KMS-11 (cell line): ENCODE measurements at regions not wholly inside any gene's neighbourhood (a gene's known extent, or its start where the extent isn't known, plus 50 kb on each side); places are given as distances from the start of the nearest gene placed in this dataset.

ENCODE experiments used
- H2AFZ ChIP-seq: fragments of 200-600 bp; sonication (generic); 2 replicates; pipeline ENCODE4 v1.6.1; 2016; ENCODE audit warnings: antibody characterized with exemption, mixed run types, low read depth
- H3K27ac ChIP-seq: fragments of 200-600 bp; sonication (generic); 2 replicates; pipeline ENCODE4 v1.6.1; 2016; ENCODE audit warnings: mild to moderate bottlenecking, mixed run types
- H3K27me3 ChIP-seq: fragments of 200-600 bp; sonication (generic); 2 replicates; pipeline ENCODE4 v1.6.1; 2017; ENCODE audit warnings: mild to moderate bottlenecking, low read depth, mixed run types, moderate library complexity; ENCODE audit not compliant: insufficient read depth
- H3K36me3 ChIP-seq: fragments of 200-600 bp; sonication (generic); 2 replicates; pipeline ENCODE4 v1.6.1; 2017; ENCODE audit warnings: mild to moderate bottlenecking, mixed run types; ENCODE audit not compliant: insufficient read depth
- H3K4me1 ChIP-seq: fragments of 200-600 bp; sonication (generic); 2 replicates; pipeline ENCODE4 v1.6.1; 2016; ENCODE audit warnings: mild to moderate bottlenecking, low read depth, mixed run types; ENCODE audit not compliant: poor library complexity, severe bottlenecking
- H3K4me2 ChIP-seq: fragments of 200-600 bp; sonication (generic); 2 replicates; pipeline ENCODE4 v1.7.0; 2016; ENCODE audit warnings: mild to moderate bottlenecking, mixed run types
- H3K4me3 ChIP-seq: fragments of 200-600 bp; sonication (generic); IDR thresholded peaks from 2 replicates; pipeline ENCODE4 v1.6.1; 2017; ENCODE audit warnings: low read depth, low read length, mixed read lengths; ENCODE audit not compliant: insufficient read depth
- H3K79me2 ChIP-seq: fragments of 200-600 bp; sonication (generic); 2 replicates; pipeline ENCODE4 v1.6.1; 2016; ENCODE audit warnings: low read depth, mixed run types; ENCODE audit not compliant: insufficient read depth
- H3K9ac ChIP-seq: fragments of 200-600 bp; sonication (generic); 2 replicates; pipeline ENCODE4 v1.6.1; 2016; ENCODE audit warnings: mild to moderate bottlenecking, mixed run types
- H4K20me1 ChIP-seq: fragments of 200-600 bp; sonication (generic); 2 replicates; pipeline ENCODE4 v1.6.1; 2016; ENCODE audit warnings: mild to moderate bottlenecking, mixed run types; ENCODE audit not compliant: insufficient read depth
- CTCF ChIP-seq: fragments of 200-600 bp; sonication (generic); conservative IDR thresholded peaks from 2 replicates; pipeline ENCODE4 v1.6.1; 2017; ENCODE audit warnings: low read depth, mild to moderate bottlenecking, antibody characterized with exemption, low read length, moderate library complexity, mixed read lengths

GRCh38 chr12:127773520-127773919 lies 493.4 kb upstream of the TMEM132C start:
- H3K27ac ChIP-seq, result no peak overlapping the region
- no peaks in the 10 kb centered on the region for H3K36me3 ChIP-seq
- H3K27me3 ChIP-seq, result no peaks in the 10 kb centered on the region
- H4K20me1 ChIP-seq, result no peaks in the 10 kb centered on the region
- TF ChIP-seq CTCF, result no peak
- H2AFZ ChIP-seq, result no peak overlapping the region
- no peak overlapping the region for H3K4me2 ChIP-seq
- no peak overlapping the region for H3K9ac ChIP-seq
- H3K4me1 ChIP-seq, result no peaks in the 10 kb centered on the region
- H3K79me2 ChIP-seq, result no peaks in the 10 kb centered on the region
- no peak overlapping the region for H3K4me3 ChIP-seq

DNA sequence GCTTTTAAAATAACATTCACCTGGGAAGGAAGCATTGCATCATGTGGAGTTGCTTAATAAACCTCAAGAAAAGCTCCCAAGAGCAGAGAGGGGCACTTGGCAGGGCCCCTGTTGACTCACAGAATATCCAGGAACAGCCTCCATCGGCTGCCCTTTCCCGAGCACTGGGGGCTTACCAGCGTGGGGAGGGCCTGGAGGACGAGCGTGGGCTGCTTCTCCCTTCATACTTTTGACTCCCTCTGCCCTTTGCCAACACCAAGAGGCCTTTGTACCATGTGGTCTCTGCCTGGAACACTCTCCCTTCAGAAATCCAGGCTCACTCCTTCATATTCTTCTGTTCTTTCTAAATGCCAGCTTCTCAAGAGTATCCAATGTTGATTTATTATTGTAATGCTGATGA lies 492.1 kb upstream of the TMEM132C start:
- H3K9ac ChIP-seq, result no peak overlapping the region
- no peaks in the 10 kb centered on the region for H3K79me2 ChIP-seq
- no peaks in the 10 kb centered on the region for H3K27me3 ChIP-seq
- no peaks in the 10 kb centered on the region for H4K20me1 ChIP-seq
- no peak overlapping the region for H3K4me2 ChIP-seq
- TF ChIP-seq CTCF, result no peak
- H3K27ac ChIP-seq, result no peak overlapping the region
- no peaks in the 10 kb centered on the region for H3K36me3 ChIP-seq
- H3K4me1 ChIP-seq, result no peaks in the 10 kb centered on the region
- no peak overlapping the region for H3K4me3 ChIP-seq
- H2AFZ ChIP-seq, result no peak overlapping the region

DNA sequence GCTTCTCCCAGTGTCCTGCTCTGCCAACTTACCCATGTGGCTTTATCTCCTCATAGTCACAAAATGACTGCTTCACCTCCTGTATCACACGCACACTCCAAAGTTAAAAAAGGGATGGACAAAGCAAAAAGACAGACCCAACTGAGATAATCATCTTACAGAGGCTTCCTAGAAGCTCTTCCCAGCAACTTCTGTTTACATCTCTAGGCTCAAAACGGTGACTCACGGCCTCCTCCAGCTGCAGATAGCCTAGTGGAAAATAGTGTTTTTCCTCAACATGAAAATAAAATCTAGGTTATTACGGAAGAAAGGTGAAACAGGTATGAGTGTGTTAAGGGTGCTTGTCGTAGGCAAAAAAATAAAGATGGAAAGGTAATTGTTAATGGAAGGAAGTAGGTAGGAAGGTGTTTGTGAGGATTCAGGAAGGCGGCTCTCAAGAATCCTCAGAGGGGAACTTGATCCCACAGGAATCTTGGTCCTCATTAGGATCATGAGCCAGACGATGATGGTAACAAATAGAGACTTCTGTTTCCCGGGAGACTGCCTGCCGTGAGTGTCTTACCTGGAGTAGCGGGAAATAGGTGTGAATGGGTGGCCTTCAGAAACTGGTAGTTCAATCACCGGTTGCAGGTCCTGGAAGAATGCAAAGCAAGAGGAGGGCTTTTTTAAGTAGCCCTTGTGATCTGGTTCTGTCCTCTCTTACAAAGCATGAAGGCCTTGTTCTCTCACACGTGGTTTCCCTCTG lies 487.5 kb upstream of the TMEM132C start:
- Histone ChIP-seq H4K20me1 (no peaks in the 10 kb centered on the region), H3K27ac (no peak overlapping the region), H3K4me2 (no peak overlapping the region), H3K27me3 (no peaks in the 10 kb centered on the region), H3K4me3 (no peak overlapping the region), H3K9ac (no peak overlapping the region), H3K79me2 (no peaks in the 10 kb centered on the region), H3K36me3 (no peaks in the 10 kb centered on the region), H3K4me1 (no peaks in the 10 kb centered on the region), H2AFZ (no peak overlapping the region)
- no peak for TF ChIP-seq CTCF

GRCh38 chr12:127780881-127781280 lies 486.1 kb upstream of the TMEM132C start:
- H2AFZ ChIP-seq, result no peak overlapping the region
- no peak overlapping the region for H3K4me2 ChIP-seq
- H4K20me1 ChIP-seq, result no peaks in the 10 kb centered on the region
- no peak overlapping the region for H3K27ac ChIP-seq
- no peak overlapping the region for H3K9ac ChIP-seq
- TF ChIP-seq CTCF, result no peak
- no peaks in the 10 kb centered on the region for H3K27me3 ChIP-seq
- H3K4me3 ChIP-seq, result no peak overlapping the region
- H3K79me2 ChIP-seq, result no peaks in the 10 kb centered on the region
- no peaks in the 10 kb centered on the region for H3K36me3 ChIP-seq
- H3K4me1 ChIP-seq, result no peaks in the 10 kb centered on the region
